ENCODE measurements at regions not wholly inside any gene's neighbourhood (a gene's known extent, or its start where the extent isn't known, plus 50 kb on each side); places are given as distances from the start of the nearest gene placed in this dataset.

DNA sequence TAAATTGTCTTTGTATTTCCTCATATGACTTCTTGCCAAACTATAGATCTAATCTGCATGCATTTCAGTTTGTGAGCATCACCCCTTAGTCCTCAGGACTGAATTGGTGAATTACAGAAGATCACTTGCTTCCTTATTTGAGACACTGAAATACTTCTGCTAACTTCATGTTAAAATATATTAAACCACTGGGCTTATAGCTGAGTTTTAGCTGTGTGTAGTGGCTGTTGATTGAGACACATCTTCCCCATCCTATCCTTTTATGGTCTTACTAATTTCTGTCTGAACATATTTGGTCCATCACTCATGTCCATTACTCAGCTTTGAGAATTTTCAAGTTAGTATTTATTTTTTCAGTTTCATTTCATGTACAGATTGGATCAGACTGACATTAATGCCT, 295.9 kb downstream of the PSAT1 start:
- Histone ChIP-seq H3K27ac (no peak overlapping the region), H3K4me1 (no peaks in the 10 kb centered on the region), H3K36me3 (no peaks in the 10 kb centered on the region), H3K9me3 (peaks cover 0 to 3% of the 10 kb centered on the region in 2 donors), H3K27me3 (no peaks in the 10 kb centered on the region), H3K4me3 (no peak overlapping the region)
- TF ChIP-seq, protein P1, sequence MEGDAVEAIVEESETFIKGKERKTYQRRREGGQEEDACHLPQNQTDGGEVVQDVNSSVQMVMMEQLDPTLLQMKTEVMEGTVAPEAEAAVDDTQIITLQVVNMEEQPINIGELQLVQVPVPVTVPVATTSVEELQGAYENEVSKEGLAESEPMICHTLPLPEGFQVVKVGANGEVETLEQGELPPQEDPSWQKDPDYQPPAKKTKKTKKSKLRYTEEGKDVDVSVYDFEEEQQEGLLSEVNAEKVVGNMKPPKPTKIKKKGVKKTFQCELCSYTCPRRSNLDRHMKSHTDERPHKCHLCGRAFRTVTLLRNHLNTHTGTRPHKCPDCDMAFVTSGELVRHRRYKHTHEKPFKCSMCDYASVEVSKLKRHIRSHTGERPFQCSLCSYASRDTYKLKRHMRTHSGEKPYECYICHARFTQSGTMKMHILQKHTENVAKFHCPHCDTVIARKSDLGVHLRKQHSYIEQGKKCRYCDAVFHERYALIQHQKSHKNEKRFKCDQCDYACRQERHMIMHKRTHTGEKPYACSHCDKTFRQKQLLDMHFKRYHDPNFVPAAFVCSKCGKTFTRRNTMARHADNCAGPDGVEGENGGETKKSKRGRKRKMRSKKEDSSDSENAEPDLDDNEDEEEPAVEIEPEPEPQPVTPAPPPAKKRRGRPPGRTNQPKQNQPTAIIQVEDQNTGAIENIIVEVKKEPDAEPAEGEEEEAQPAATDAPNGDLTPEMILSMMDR (IDR thresholded peaks at IDR 0.05), result no peak
- DNase-seq (ENCODE audit: low spot score), result no peak

DNA sequence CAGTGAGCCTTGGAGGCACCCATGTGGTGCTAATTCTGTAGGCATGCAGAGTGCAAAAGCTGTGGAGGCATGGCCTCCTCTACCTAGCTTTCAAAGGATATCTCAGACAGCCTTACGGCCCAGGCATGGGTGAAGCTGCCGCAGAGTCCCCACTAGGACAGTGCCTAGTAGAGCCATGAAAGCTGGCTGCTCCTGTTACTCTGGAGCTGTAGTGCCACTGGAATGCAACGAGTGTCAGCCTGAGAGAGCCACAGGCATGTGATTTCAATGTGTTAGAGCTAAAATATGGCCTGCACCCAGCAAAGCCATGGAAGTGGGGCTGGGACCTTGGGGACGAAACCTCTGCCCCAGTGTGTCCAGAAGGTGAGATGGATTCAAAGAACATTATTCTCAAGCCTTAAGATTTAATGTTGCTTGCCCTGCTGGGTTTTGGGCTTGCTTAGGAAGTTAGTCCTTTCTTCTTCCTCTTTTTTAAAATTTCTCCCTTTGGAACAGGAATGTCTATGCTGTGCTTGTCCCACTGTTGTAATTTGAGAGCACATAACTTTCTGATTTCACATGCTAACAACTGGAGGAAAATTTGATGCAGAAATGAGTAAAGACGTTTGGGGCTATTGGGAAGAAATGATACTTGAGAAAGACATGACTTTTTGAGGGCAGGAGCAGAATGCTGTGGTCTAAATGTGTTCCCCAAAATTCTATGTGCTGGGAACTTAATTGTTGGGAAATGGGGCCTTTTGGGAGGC, 298.4 kb downstream of the PSAT1 start:
- H3K4me3 ChIP-seq, result no peak overlapping the region
- TF ChIP-seq, protein P1 (IDR thresholded peaks at IDR 0.05), result no peak
- no peaks in the 10 kb centered on the region for H3K27me3 ChIP-seq
- no peak overlapping the region for H3K27ac ChIP-seq
- no peaks in the 10 kb centered on the region for H3K4me1 ChIP-seq
- no peaks in the 10 kb centered on the region for H3K36me3 ChIP-seq
- H3K9me3 ChIP-seq, result no peaks in the 10 kb centered on the region
- no peak for DNase-seq (ENCODE audit: low spot score)

DNA sequence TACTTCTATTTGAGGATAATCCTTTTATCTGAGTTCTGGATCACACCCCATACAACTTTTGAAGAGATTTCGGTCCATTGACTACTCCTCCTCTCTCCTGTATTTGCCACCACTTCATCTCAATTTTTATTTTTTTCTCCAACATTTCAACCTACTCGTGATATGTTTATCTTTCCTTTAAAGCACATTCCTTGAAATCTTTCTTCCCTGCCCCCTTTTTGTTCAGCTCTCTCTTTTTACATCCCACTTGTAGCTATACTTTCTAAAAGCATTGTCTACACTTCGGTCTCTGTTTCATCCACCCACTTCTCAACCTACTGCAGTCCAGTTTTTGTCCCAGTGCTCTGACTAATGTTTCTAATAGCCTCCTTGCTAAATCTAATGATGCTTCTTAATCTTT, 299.4 kb downstream of the PSAT1 start:
- DNase-seq (ENCODE audit: low spot score), result no peak
- Histone ChIP-seq H3K9me3 (no peaks in the 10 kb centered on the region), H3K4me3 (no peak overlapping the region), H3K27ac (no peak overlapping the region), H3K36me3 (no peaks in the 10 kb centered on the region), H3K4me1 (no peaks in the 10 kb centered on the region), H3K27me3 (no peaks in the 10 kb centered on the region)
- TF ChIP-seq, protein P1 (IDR thresholded peaks at IDR 0.05), result no peak

DNA sequence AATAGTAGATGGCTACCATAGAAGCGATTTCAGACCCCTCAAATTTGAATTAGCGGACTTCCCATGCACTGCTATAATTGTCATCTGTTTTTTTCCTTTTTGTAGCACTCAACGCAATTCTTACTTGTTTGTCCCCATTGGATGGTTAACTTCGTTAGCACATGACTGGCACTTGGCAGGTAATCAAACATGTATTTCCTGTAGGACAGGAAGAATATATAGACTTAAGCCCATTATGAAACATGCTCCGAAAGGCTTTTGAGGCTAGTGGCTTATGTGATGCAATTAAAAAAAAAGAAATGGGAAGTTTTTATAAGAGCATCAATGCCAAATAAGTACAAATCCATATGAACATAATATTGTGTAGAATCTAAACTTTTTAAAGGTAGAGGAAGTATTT, 301.2 kb downstream of the PSAT1 start:
- no peak for DNase-seq (ENCODE audit: low spot score)
- Histone ChIP-seq H3K36me3 (no peaks in the 10 kb centered on the region), H3K4me3 (no peak overlapping the region), H3K27ac (no peak overlapping the region), H3K9me3 (no peaks in the 10 kb centered on the region), H3K27me3 (no peaks in the 10 kb centered on the region), H3K4me1 (no peaks in the 10 kb centered on the region)
- TF ChIP-seq, protein P1 (IDR thresholded peaks at IDR 0.05), result no peak

DNA sequence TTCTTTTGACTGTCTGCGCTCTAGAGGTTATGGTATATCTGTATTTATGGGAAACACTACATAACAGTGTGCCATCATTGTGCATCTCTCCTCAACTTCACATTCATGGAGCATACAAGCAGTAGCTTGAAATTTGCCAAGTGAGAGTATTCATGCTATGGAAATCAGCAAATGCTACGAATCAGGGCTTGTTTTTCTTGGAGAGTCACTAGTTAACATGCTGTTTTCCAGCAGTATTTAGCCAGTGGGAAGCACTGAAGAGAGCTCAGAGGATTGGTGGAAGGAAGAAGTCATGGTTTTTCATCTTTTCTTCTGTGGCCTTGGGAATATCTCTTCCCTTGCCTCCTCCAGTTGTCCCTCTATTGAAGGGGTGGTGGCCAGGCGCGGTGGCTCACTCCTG, 303.0 kb downstream of the PSAT1 start:
- no peak overlapping the region for H3K4me3 ChIP-seq
- H3K4me1 ChIP-seq, result no peaks in the 10 kb centered on the region
- H3K9me3 ChIP-seq, result no peaks in the 10 kb centered on the region
- H3K36me3 ChIP-seq, result no peaks in the 10 kb centered on the region
- H3K27me3 ChIP-seq, result no peaks in the 10 kb centered on the region
- H3K27ac ChIP-seq, result no peak overlapping the region
- no peak for DNase-seq (ENCODE audit: low spot score)
- TF ChIP-seq, protein P1 (IDR thresholded peaks at IDR 0.05), result no peak
